Peyer's patch (tissue), 4 donors: ENCODE measurements at regions not wholly inside any gene's neighbourhood (a gene's known extent, or its start where the extent isn't known, plus 50 kb on each side); places are given as distances from the start of the nearest gene placed in this dataset.

Experiments used
- CTCF ChIP-seq, 6 experiments: fragments of 450-650 bp in 4 of 6; fragments of 200-600 bp in 2 of 6; sonication (generic) in 1 of 6; IDR thresholded peaks; one replicate each; pipeline ENCODE4 v1.5.1; 2017 to 2019; ENCODE audit warnings: antibody characterized with exemption in 6 of 6, mild to moderate bottlenecking in 3 of 6, moderate library complexity in 1 of 6
- POLR2A ChIP-seq, 2 donors: fragments of 450-650 bp; IDR thresholded peaks; one replicate each; pipeline ENCODE4 v1.5.1; 2017; ENCODE audit warnings: antibody characterized with exemption in 2 of 2, mild to moderate bottlenecking in 2 of 2, moderate library complexity in 2 of 2

- no peak for TF ChIP-seq POLR2A (IDR thresholded peaks at IDR 0.05)
- TF ChIP-seq CTCF (IDR thresholded peaks at IDR 0.05), result no peak
Observed at GRCh38 chr2:204495381-204495780, 49.9 kb upstream of the PARD3B start.
